Activated gamma-delta T cell (primary cell): ENCODE measurements at regions not wholly inside any gene's neighbourhood (a gene's known extent, or its start where the extent isn't known, plus 50 kb on each side); places are given as distances from the start of the nearest gene placed in this dataset.

Experiments
- DNase-seq: peaks from one replicate; lab custom pipeline; 2025; lab: John Stamatoyannopoulos, UW

DNA sequence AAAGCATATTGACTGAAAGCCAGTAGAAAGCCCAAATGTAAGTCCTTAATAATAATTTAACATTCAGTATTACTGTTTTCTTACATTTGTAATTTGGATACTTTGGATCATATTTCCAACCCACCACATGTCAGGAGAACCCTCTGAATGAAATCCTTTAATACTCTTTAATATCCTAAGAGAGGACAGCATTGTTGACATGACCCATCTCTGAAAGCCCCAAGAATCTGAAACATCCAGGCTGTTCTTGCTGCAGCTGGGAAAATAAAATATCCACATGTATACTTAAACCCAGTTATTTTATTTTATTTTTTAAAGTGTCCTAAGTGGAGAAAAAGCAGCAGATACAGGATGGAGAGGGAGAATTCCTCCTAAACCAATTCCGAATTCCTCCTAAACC, 130.8 kb upstream of the RIPOR2 start:
- DNase-seq, result no peak

DNA sequence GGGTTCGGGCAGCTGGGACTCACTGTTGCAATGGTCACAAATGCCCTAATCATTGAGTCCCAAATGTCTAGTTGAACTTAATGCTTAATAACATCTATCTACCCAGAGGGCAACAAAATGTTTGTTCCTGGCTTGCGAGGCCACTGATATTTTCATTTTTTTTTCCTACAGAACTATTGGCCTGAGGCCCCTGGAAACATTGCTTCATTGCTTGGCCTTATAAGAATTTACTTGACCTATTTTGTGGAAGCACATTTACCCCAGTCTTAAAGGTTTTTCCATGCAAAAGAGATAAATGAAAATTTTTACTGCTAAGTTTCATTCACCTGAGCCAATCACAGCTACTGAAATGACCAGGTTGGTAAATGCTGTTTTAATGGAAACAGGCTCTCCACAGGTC, 133.1 kb upstream of the RIPOR2 start:
- DNase-seq, result no peak

DNA sequence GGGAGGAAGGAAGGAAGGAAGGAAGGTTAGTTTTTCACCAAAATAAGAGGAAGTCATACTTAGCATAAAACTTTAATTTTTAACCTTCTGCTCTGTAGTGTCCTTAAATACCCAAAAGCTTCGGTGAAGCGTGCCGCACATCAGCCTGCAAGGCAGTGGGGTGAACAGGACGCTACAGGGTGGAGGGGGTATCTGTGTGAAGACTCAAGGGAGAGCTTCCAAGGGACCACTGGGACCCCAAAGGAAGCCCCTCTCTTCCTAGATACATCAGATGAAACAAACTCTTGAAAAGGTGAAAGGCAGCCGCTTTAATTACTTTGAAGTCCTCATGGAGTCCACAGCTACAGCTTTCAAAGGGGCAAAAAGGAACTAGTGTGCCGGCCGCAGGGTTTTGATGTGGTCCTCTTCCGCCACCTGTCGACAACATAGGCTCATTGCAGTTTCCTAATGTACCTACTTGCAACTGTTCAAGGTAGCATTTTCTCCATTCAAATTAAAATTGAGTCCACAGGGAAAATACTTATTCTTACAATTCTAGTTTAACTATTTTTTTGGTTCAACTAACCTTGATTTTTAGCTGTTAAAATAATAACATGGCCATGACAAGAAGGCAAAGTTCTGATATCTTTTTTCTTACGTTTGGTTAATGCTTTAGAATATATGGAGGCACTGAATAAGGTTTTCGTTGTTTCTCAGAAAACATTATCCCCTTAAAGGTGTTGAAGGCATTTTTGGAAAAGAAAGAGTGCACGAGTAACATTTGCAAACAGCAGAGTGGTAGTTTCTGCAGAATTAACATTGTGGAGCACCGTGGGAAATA, 135.0 kb upstream of the RIPOR2 start:
- DNase-seq, result no peak

DNA sequence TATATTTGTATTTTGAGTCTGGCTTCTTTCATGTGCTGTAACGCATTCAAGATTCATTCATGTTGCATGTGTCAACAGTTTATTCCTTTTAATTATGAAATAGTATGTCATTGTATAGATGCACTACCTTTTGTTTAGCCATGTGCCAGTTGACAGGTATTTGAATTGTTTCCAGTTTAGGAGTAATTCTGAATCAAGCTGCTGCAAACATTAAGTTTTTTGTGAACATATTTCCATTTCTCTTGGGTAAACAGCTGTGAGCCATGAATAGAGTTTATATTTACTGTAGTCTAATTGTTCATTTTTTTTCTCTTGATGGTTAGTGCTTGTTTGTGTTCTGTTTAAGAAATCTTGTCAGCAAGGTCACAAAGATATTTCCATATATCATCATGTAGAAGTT, 142.4 kb upstream of the RIPOR2 start:
- DNase-seq, result no peak

DNA sequence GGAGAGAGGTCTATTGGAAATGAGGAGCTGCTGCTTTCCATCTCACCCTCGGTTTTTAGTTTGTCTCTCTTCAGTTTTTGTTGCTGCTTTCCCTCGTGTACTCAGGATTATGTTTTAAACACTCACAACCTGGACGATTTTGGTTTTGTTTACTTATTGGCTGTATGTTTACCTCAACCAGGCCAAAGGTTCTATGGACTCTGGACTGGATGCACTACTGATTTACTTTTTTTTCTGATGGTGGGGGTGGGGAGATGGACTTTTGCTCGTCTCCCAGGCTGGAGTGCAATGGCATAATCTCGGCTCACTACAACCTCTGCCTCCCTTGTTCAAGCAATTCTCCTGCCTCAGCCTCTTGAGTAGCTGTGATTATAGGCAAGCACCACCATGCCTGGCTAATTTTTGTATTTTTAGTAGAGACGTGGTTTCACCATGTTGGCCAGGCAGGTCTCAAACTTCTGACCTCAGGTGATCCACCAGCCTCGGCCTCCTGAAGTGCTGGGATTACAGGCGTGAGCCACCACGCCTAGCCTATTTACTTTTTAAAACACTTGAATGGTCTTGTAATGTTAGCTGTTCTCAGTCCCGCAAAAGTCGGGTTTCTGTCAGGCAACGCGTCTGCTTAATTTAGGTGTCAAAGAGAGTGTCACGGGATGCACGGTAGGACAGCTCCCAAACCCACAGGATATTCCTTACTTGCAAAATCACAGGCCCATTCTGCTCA, 148.2 kb upstream of the RIPOR2 start:
- DNase-seq, result no peak

DNA sequence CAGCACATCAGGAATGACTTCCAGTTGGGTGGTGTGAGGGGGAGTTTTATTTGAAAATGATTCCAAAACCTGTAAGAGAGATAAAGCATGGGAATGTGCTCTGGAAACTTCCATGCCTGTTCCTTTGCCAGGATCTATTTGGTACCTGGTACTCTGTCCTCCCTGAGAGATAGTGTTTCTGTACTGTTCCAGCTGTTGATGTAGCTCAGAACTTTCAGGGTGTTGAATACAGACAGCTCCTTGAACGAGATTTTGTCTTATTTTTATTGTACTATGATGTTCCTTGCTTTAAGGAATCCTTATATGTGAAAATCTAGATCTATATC, 148.7 kb upstream of the RIPOR2 start:
- no peak for DNase-seq

DNA sequence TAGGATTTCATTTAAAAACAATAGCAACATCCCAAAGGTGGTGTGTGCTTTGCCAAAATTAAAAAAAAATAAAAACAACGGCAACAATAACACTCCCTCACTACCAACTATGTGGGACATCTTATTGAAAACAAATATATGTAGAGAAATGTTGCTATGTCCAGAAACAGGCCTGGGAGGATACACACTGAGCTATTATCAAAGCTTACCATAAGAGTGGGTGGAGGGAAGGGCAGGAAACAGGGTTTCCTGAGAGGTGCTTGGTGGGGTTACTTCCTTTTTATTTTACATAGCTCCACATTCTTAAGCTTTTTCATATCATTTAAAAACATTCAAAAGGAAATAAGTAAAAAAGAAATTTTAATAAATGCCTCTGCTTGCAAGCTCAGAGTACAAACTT, 150.0 kb upstream of the RIPOR2 start:
- no peak for DNase-seq

DNA sequence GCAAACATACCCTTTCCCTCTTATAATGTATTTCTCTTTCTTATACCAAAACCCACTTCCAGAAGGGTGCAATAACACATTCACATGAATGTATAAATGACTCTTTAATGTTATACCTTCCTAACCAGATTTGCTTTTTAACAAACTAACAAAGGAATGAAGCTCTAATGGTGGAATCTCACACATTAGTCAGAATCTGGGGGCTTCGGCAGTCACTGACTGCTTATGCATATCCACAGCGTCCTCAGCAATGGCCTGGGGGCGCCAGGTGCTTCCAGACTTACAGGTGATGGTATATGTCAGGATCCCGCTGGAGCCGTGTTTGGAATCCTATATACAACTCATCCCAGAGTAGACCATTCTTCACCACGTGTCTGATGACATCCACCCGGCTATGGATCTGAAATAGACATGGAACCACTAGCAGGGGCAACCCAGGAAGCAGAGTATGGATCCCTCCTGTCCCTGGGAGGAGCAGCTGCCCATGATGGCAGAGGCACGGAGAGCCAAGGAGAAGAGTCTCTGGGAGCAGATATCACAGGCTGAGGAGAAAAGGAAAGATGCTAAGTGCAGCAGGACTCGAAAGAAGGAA, 150.8 kb upstream of the RIPOR2 start:
- no peak for DNase-seq

DNA sequence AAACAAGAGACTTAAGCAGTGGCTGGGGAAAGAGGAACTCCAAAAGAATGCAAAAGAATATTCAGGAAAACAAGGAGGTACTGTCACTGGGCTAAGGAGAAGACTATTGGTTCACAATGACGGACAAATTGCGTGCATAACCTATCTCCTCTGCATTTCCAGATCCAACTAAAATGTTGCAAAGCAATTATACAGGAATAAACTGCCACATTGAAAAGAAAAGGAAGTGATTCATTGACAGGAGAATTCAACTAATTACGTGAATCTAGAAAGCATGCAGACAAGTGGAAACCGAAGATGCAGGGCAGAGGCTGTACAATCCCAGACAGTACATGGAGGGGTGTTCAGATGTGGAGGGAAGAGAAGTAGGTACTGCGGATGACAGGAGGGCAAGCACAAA, 152.8 kb upstream of the RIPOR2 start:
- no peak for DNase-seq

DNA sequence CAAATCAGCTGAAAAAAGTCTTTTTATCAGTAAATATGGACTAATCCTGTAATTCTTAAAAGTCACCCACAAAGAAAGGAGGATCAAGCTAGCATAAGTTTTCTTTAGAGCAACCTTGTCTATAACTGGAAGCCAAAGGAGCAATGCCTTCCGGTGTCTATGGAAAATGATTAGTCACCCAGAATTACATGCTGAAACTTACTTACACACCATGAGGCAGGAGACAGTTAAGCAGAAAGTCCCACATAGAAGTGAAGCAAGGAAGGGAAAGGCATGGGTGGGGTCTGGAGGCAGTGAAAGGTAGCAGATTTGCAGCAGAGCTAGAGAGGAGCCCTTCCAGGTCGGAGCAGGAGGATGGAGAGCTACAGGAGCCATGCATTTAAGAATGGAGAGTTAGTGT, 153.7 kb upstream of the RIPOR2 start:
- DNase-seq, result no peak

DNA sequence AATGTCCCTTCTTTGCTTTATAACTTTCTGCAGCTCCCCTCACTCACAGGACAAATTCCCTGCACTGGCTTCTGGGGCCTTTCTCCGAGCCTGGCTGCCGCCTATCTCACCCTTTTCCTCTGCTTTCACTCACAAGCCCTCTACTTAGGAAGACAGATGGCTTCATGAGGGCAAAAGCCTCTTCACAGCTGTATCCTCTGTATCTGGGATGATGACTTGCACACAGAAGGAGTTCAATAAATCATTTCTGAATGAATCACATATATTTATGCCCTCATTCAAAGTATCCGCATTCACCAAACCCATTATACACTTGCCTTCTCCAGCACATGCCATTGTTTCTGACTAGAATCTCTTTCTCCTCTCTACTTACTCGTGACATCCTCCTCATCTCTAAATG, 159.0 kb upstream of the RIPOR2 start:
- no peak for DNase-seq

DNA sequence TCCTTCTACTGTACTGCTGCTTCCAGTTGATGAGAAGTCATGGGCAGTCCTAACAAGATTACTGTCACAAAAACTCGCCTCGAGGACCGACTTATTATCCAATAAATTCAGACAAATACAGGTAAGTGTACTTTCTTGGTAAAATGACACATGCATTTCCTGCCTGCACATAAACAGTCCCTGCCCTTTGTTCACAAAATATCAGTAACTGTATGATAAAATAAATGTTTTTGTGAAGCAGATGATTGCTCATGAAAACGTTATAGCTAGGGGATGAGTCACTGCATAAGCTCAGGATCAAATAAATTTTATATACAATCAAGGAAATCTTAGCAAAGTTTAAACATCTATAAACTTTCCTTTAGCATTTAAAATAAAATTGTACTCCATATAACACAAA, 164.5 kb upstream of the RIPOR2 start:
- no peak for DNase-seq

DNA sequence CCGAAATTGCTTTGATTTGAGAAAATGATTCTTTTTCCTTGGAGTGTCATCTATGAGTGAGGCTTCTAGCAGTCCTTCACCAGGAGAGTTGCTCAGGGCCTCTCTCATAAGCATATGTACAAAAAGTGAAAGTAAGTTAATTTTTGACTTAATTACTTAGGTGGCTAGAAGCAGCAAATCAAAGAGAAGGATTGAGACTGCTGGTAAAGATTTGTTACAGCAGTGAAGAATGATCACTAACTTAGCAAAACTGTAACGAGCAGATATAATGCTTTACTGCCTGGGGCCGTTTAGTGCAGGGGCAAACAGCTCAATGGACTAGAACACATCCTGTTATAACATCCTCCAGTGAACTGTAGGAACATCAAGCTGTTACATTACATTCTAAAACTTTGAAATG, 167.8 kb upstream of the RIPOR2 start:
- DNase-seq, result no peak

DNA sequence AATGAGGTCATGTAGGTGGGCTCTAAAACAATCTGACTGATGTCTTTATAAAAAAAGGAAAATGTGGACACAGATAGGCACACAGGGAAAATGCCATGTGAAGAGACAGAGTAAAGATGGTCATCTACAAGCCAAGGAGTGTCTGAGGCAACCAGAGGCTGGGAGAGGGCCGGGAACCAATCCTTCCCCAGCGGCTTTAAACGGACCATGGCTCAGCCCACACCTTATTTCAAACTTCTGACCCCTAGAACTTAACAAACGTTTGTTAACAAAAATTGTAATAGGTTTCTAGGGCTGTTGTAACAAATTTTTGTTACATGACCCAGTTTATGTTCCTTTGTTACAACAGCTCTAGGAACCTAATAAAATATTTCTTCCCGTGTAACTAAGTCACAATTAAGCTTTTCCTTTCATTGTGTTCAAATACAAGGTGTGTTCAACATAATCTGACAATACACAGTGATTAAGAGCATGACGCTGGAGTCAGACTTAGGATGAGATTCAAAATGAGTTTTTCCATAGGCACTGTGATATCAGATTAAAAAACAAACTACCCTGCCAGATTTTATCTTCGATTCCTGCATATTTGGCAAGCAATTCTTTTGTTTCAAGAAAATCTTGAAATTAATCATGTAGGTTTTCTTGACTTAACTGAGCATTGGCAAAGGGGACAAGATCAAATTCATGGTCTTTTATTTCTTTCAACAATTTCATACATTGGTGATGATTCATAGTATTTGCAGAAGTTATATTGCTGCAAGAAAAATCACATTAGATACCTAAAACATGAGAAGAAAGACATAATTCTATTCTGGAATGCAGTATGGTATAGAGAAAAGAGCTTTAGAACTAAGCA, 169.5 kb upstream of the RIPOR2 start:
- DNase-seq, result no peak

DNA sequence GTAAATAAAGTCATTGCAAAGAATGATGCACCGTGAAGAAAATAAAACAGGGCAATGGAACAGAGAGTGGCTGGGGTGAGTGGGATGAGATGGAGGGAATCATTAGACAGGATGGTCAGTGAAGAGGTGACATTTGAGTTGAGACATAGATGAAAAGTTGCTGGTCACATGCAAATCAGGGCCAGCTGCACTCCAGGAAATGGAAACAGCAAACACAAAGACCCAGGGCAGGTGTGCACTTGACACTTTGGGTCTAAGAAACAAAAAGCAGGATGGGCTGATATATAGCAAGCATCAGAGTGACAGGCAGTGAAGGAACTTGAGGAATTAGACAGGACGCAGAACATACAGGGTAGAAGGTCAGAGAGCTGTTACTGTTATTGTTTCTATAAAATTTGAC, 171.5 kb upstream of the RIPOR2 start:
- no peak for DNase-seq

DNA sequence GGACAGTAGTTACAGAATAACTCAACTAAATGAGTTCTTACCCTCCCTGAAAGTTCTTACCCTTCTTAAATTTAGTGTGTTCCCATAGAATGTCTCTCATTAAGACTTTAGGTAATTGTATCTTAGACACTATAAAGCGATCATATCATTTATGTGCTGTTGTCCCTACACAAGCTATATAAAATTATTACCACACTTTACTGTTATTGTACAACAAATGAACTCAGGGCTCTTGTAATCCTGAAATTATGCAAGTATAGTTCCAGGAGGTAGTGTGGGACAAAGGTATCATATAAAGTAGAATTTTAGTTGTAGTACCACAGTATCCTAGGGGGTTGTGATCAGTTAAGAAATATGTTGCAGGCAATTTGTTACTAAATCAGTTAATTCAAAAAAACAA, 167.4 kb upstream of the CARMIL1 start:
- no peak for DNase-seq

DNA sequence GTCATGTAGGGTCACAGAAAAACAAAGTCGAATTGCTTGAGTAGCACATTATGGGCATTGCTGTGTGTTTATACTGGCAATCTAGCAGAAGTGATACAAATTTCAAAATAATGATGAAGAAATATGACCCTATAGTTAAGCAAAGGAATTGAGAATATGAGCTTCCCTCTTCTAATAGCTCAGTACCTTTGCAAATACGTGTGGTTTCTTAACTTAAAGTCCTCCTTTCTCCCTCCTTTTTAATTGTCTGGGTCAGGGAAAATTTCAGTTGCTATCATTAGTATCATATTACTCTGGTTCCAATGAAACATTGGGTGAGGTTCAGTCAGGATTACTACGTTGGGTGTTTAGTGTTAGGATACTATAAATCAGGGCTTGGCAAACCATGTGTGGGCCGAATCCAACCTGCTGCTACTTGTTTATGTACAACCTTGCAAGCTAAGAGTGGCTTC, 166.8 kb upstream of the CARMIL1 start:
- no peak for DNase-seq

DNA sequence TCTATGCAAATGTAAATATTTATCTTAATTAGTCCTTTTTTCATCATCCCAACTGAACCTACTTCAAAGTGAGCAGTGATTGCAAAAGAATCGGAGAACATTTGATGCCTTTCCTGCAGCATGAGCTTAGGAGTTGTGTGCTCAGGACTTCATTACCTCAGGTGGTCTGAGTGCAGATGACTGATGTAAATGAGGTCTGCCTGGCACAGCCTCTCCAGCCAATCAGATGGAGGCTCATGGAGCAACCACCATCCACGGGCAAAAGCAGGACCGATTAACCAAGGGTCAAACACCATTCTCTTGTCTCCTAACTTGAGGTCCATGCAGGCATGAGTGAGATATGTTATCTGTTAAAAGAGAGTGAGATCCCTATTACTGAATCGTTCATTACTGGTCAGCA, 165.7 kb upstream of the CARMIL1 start:
- DNase-seq, result no peak

DNA sequence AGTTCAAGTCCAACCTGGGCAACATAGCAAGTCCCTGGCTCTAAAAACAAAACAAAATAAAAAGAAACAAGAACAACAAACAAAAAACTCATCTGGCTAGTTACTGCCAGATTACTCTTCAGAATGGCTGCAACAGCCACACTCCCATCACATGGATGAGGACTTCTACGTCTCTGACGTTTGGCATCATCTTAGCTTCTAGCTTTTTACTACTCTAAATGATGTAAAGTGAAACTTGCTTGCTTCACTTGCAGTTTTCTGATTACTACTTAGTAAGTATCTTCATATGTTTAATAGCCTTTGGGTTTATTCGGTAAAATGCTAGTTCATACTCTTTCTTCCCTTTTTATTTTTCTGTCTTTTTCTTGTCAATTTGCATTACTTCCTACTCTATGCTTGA, 161.1 kb upstream of the CARMIL1 start:
- no peak for DNase-seq

DNA sequence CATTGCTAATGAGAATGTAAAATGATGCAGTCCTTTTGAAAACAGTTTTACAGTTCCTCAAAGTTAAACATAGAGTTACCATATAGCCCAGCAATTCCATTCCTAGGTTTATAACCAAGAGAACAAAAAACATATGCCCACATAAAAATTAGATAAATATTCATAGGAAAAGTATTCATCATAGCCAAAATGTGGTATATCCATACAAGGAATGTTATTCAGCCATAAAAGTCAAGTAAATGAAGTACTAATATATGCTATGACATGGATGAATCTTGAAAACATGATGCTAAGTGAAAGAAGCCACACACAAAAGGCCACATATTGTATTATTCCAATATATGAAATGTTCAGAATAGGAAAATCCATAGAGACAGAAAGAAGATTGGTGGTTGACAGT, 158.0 kb upstream of the CARMIL1 start:
- DNase-seq, result no peak

DNA sequence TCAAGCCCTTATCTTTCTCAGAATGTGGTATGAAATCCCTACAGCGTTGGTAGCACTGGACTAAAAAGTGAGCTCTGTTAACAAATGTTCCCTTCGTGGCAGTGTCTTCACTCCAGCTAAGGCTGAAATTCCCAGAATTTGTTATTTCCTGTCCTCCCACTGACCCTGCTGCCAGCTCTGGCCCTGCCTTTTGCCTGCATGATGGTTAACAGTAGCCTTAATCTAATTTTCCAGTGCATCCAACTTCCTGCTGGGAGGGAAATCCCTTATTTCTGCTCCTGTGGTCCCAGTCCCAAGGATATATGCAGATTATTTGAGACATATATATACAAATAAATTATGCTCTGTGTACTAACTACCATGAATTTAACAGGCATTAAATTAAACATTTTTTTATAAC, 157.2 kb upstream of the CARMIL1 start:
- DNase-seq, result no peak

DNA sequence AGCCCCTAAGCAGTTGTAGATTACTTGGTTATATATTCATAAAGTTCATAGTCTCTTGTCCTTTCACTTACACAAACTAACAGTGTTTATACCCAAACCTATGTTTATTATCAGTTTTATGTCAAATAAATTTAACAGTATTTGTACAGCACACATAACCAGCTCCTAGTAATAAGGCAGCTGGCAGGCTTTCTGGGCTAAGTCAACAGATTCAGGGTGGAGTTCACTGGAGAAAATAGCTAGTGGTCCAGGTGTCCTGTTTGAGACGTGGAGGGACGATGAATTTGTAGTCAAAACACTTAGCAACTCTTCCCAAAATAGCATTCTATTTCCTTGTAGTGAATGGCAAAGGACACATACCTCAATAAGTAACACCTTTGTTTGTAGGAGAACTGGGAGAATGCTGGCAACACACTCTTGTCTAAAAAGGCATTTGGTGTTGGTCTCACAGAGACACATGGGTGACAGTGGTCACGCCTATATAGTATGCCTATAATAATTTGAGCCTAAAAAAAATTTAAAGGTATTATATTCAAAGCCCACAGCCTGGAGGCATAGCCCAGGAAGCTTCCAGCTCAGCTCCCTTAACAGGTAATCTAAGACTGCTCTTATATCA, 156.4 kb upstream of the CARMIL1 start:
- DNase-seq, result no peak
